HS-27A (cell line): ENCODE measurements at regions not wholly inside any gene's neighbourhood (a gene's known extent, or its start where the extent isn't known, plus 50 kb on each side); places are given as distances from the start of the nearest gene placed in this dataset.

Source experiments
- DNase-seq: peaks from one replicate; pipeline ENCODE4 v3.0.0-alpha.2; 2012; ENCODE audit warnings: low read depth, missing footprints

- DNase-seq: no peak
These were observed 963.5 kb upstream of the SOX9 start for GRCh38 chr17:71157297-71157696.

- DNase-seq: no peak
These were observed 962.4 kb upstream of the SOX9 start for GRCh38 chr17:71158437-71158836.

GRCh38 chr17:71163121-71163812 is 957.6 kb upstream of the SOX9 start:
- no peak for DNase-seq

- no peak for DNase-seq
These were observed 957.1 kb upstream of the SOX9 start for GRCh38 chr17:71163813-71164122.

- DNase-seq: no peak
These were observed 956.3 kb upstream of the SOX9 start for GRCh38 chr17:71164561-71164960.

GRCh38 chr17:71166311-71166710 is 954.5 kb upstream of the SOX9 start:
- no peak for DNase-seq

GRCh38 chr17:71168053-71168741 is 952.6 kb upstream of the SOX9 start:
- no peak for DNase-seq

- no peak for DNase-seq
These were observed 950.8 kb upstream of the SOX9 start for GRCh38 chr17:71170070-71170469.

- no peak for DNase-seq
These were observed 949.5 kb upstream of the SOX9 start for GRCh38 chr17:71171270-71171669.

- no peak for DNase-seq
These were observed 946.8 kb upstream of the SOX9 start for GRCh38 chr17:71173991-71174390.

GRCh38 chr17:71176331-71176730 is 944.5 kb upstream of the SOX9 start:
- no peak for DNase-seq

- DNase-seq: no peak
These were observed 943.8 kb upstream of the SOX9 start for GRCh38 chr17:71176928-71177443.

- no peak for DNase-seq
These were observed 939.9 kb upstream of the SOX9 start for GRCh38 chr17:71180801-71181385.

GRCh38 chr17:71183066-71183660 is 937.7 kb upstream of the SOX9 start:
- no peak for DNase-seq

GRCh38 chr17:71184716-71185115 is 936.1 kb upstream of the SOX9 start:
- no peak for DNase-seq

GRCh38 chr17:71187145-71187878 is 933.5 kb upstream of the SOX9 start:
- DNase-seq: no peak

GRCh38 chr17:71188811-71189492 is 931.9 kb upstream of the SOX9 start:
- peak; percentile 48 for DNase-seq

GRCh38 chr17:71189493-71189831 is 931.4 kb upstream of the SOX9 start:
- no peak for DNase-seq

GRCh38 chr17:71192039-71192555 is 928.7 kb upstream of the SOX9 start:
- DNase-seq: no peak

- no peak for DNase-seq
These were observed 928.0 kb upstream of the SOX9 start for GRCh38 chr17:71192848-71193247.

GRCh38 chr17:71200597-71200996 is 920.2 kb upstream of the SOX9 start:
- no peak for DNase-seq

- DNase-seq: no peak
These were observed 919.2 kb upstream of the SOX9 start for GRCh38 chr17:71201639-71202038.
